ENCODE measurements at regions not wholly inside any gene's neighbourhood (a gene's known extent, or its start where the extent isn't known, plus 50 kb on each side); places are given as distances from the start of the nearest gene placed in this dataset.

GRCh38 chr1:2945821-2946231, 75.4 kb upstream of the ACTRT2 start:
- no peaks in the 10 kb centered on the region for H3K36me3 ChIP-seq
- DNase-seq, result no peak
- intact Hi-C loops (cut with DNase I), result no loop called here
- no peaks in the 10 kb centered on the region for H3K4me1 ChIP-seq
- no peaks in the 10 kb centered on the region for H3K27me3 ChIP-seq
- no peak for TF ChIP-seq CTCF (IDR thresholded peaks at IDR 0.05)
- no peak for TF ChIP-seq POLR2A (IDR thresholded peaks at IDR 0.05)
- WGBS, 2 donors, result 86 to 87% methylated on average over 4 to 12 of the region's 13 CpGs
- no peak overlapping the region for H3K27ac ChIP-seq
- no peaks in the 10 kb centered on the region for H3K9me3 ChIP-seq
- no peak overlapping the region for H3K4me3 ChIP-seq (replicated peaks in 1 of 3)

GRCh38 chr1:2946291-2946690, 75.0 kb upstream of the ACTRT2 start:
- Histone ChIP-seq H3K27ac (no peak overlapping the region), H3K4me3 (replicated peaks in 1 of 3) (no peak overlapping the region), H3K9me3 (no peaks in the 10 kb centered on the region), H3K36me3 (no peaks in the 10 kb centered on the region), H3K4me1 (no peaks in the 10 kb centered on the region), H3K27me3 (no peaks in the 10 kb centered on the region)
- no peak for DNase-seq
- 73 to 80% methylated on average over 16 of the region's 16 CpGs for WGBS, 2 donors
- intact Hi-C loops (cut with DNase I), result no loop called here
- TF ChIP-seq POLR2A (IDR thresholded peaks at IDR 0.05) (no peak), CTCF (IDR thresholded peaks at IDR 0.05) (no peak)

GRCh38 chr1:2946999-2947690, 74.1 kb upstream of the ACTRT2 start:
- WGBS, 2 donors, result 65 to 77% methylated on average over 21 of the region's 21 CpGs
- Histone ChIP-seq H3K4me1 (no peaks in the 10 kb centered on the region), H3K36me3 (no peaks in the 10 kb centered on the region), H3K27me3 (no peaks in the 10 kb centered on the region), H3K9me3 (no peaks in the 10 kb centered on the region), H3K27ac (no peak overlapping the region), H3K4me3 (replicated peaks in 1 of 3) (no peak overlapping the region)
- TF ChIP-seq POLR2A (IDR thresholded peaks at IDR 0.05), result no peak
- TF ChIP-seq CTCF (IDR thresholded peaks at IDR 0.05), result no peak
- intact Hi-C loops (cut with DNase I), result no loop called here
- DNase-seq, result no peak

- no peaks in the 10 kb centered on the region for H3K4me1 ChIP-seq
- WGBS, 2 donors, result 84 to 88% methylated on average over 15 to 19 of the region's 20 CpGs
- no peak for DNase-seq
- no peaks in the 10 kb centered on the region for H3K27me3 ChIP-seq
- H3K4me3 ChIP-seq (replicated peaks in 1 of 3), result no peak overlapping the region
- no peak overlapping the region for H3K27ac ChIP-seq
- no peaks in the 10 kb centered on the region for H3K36me3 ChIP-seq
- TF ChIP-seq POLR2A (IDR thresholded peaks at IDR 0.05) (no peak), CTCF (IDR thresholded peaks at IDR 0.05) (no peak)
- intact Hi-C loops (cut with DNase I), result no loop called here
- no peaks in the 10 kb centered on the region for H3K9me3 ChIP-seq
Measured at GRCh38 chr1:2948001-2948750, 73.1 kb upstream of the ACTRT2 start.
